ENCODE measurements at regions not wholly inside any gene's neighbourhood (a gene's known extent, or its start where the extent isn't known, plus 50 kb on each side); places are given as distances from the start of the nearest gene placed in this dataset.

GRCh38 chr6:122066200-122066599 lies 333.3 kb upstream of the HSF2 start:
- 79 to 89% methylated on average over 4 of the region's 4 CpGs for WGBS, 2 donors
- H3K9me3 ChIP-seq (ENCODE audit: control insufficient read depth in 2 of 2, insufficient read depth in 1 of 2, low read depth in 1 of 2, low read length in 1 of 2): no peaks in the 10 kb centered on the region
- H3K27me3 ChIP-seq (ENCODE audit: control insufficient read depth in 1 of 2, insufficient read depth in 2 of 2, low read length in 2 of 2): no peaks in the 10 kb centered on the region
- H3K4me1 ChIP-seq (ENCODE audit: control insufficient read depth in 2 of 2, insufficient read depth in 2 of 2, low read length in 1 of 2): no peaks in the 10 kb centered on the region
- H3K36me3 ChIP-seq (ENCODE audit: control insufficient read depth in 2 of 2, insufficient read depth in 2 of 2, low read length in 1 of 2): no peaks in the 10 kb centered on the region
- H3K27ac ChIP-seq (ENCODE audit: low read depth in 2 of 2, low read length in 1 of 2): no peak overlapping the region
- H3K4me3 ChIP-seq (ENCODE audit: low read depth in 1 of 2, low read length in 2 of 2): no peak overlapping the region

GRCh38 chr6:122068291-122068769 lies 331.1 kb upstream of the HSF2 start:
- Histone ChIP-seq H3K4me1 (ENCODE audit: control insufficient read depth in 2 of 2, insufficient read depth in 2 of 2, low read length in 1 of 2) (no peaks in the 10 kb centered on the region), H3K4me3 (ENCODE audit: low read depth in 1 of 2, low read length in 2 of 2) (no peak overlapping the region), H3K27ac (ENCODE audit: low read depth in 2 of 2, low read length in 1 of 2) (peak overlapping the region in 1 of 2 donors; percentile 35), H3K27me3 (ENCODE audit: control insufficient read depth in 1 of 2, insufficient read depth in 2 of 2, low read length in 2 of 2) (no peaks in the 10 kb centered on the region), H3K36me3 (ENCODE audit: control insufficient read depth in 2 of 2, insufficient read depth in 2 of 2, low read length in 1 of 2) (no peaks in the 10 kb centered on the region), H3K9me3 (ENCODE audit: control insufficient read depth in 2 of 2, insufficient read depth in 1 of 2, low read depth in 1 of 2, low read length in 1 of 2) (no peaks in the 10 kb centered on the region)
- WGBS, 2 donors: 13 to 32% methylated on average over 3 of the region's 3 CpGs

GRCh38 chr6:122069932-122070331 lies 329.5 kb upstream of the HSF2 start:
- WGBS, 2 donors: 58 to 66% methylated on average over 4 of the region's 4 CpGs
- Histone ChIP-seq H3K4me1 (ENCODE audit: control insufficient read depth in 2 of 2, insufficient read depth in 2 of 2, low read length in 1 of 2) (no peaks in the 10 kb centered on the region), H3K36me3 (ENCODE audit: control insufficient read depth in 2 of 2, insufficient read depth in 2 of 2, low read length in 1 of 2) (no peaks in the 10 kb centered on the region)

GRCh38 chr6:122072014-122072647 lies 327.3 kb upstream of the HSF2 start:
- no peaks in the 10 kb centered on the region for H3K27me3 ChIP-seq (ENCODE audit: control insufficient read depth in 1 of 2, insufficient read depth in 2 of 2, low read length in 2 of 2)
- no peaks in the 10 kb centered on the region for H3K36me3 ChIP-seq (ENCODE audit: control insufficient read depth in 2 of 2, insufficient read depth in 2 of 2, low read length in 1 of 2)
- H3K4me3 ChIP-seq (ENCODE audit: low read depth in 1 of 2, low read length in 2 of 2): no peak overlapping the region
- 82 to 94% methylated on average over 8 of the region's 8 CpGs for WGBS, 2 donors
- H3K27ac ChIP-seq (ENCODE audit: low read depth in 2 of 2, low read length in 1 of 2): no peak overlapping the region
- no peaks in the 10 kb centered on the region for H3K9me3 ChIP-seq (ENCODE audit: control insufficient read depth in 2 of 2, insufficient read depth in 1 of 2, low read depth in 1 of 2, low read length in 1 of 2)
- no peaks in the 10 kb centered on the region for H3K4me1 ChIP-seq (ENCODE audit: control insufficient read depth in 2 of 2, insufficient read depth in 2 of 2, low read length in 1 of 2)

More at GRCh38 chr6:122069932-122070331, 329.5 kb upstream of the HSF2 start:
- Histone ChIP-seq H3K4me3 (ENCODE audit: low read depth in 1 of 2, low read length in 2 of 2) (no peak overlapping the region), H3K27me3 (ENCODE audit: control insufficient read depth in 1 of 2, insufficient read depth in 2 of 2, low read length in 2 of 2) (no peaks in the 10 kb centered on the region), H3K27ac (ENCODE audit: low read depth in 2 of 2, low read length in 1 of 2) (no peak overlapping the region), H3K9me3 (ENCODE audit: control insufficient read depth in 2 of 2, insufficient read depth in 1 of 2, low read depth in 1 of 2, low read length in 1 of 2) (no peaks in the 10 kb centered on the region)

- H3K9me3 ChIP-seq (ENCODE audit: control insufficient read depth in 2 of 2, insufficient read depth in 1 of 2, low read depth in 1 of 2, low read length in 1 of 2): no peaks in the 10 kb centered on the region
- H3K27me3 ChIP-seq (ENCODE audit: control insufficient read depth in 1 of 2, insufficient read depth in 2 of 2, low read length in 2 of 2): no peaks in the 10 kb centered on the region
- H3K4me3 ChIP-seq (ENCODE audit: low read depth in 1 of 2, low read length in 2 of 2): no peak overlapping the region
- no peaks in the 10 kb centered on the region for H3K36me3 ChIP-seq (ENCODE audit: control insufficient read depth in 2 of 2, insufficient read depth in 2 of 2, low read length in 1 of 2)
- no peak overlapping the region for H3K27ac ChIP-seq (ENCODE audit: low read depth in 2 of 2, low read length in 1 of 2)
- H3K4me1 ChIP-seq (ENCODE audit: control insufficient read depth in 2 of 2, insufficient read depth in 2 of 2, low read length in 1 of 2): no peaks in the 10 kb centered on the region
Observed at GRCh38 chr6:122075084-122075838, 324.2 kb upstream of the HSF2 start.

- no peaks in the 10 kb centered on the region for H3K4me1 ChIP-seq (ENCODE audit: control insufficient read depth in 2 of 2, insufficient read depth in 2 of 2, low read length in 1 of 2)
- H3K36me3 ChIP-seq (ENCODE audit: control insufficient read depth in 2 of 2, insufficient read depth in 2 of 2, low read length in 1 of 2): no peaks in the 10 kb centered on the region
- no peaks in the 10 kb centered on the region for H3K9me3 ChIP-seq (ENCODE audit: control insufficient read depth in 2 of 2, insufficient read depth in 1 of 2, low read depth in 1 of 2, low read length in 1 of 2)
- no peak overlapping the region for H3K27ac ChIP-seq (ENCODE audit: low read depth in 2 of 2, low read length in 1 of 2)
- no peak overlapping the region for H3K4me3 ChIP-seq (ENCODE audit: low read depth in 1 of 2, low read length in 2 of 2)
- no peaks in the 10 kb centered on the region for H3K27me3 ChIP-seq (ENCODE audit: control insufficient read depth in 1 of 2, insufficient read depth in 2 of 2, low read length in 2 of 2)
- WGBS, 2 donors: 39 to 51% methylated on average over 2 of the region's 2 CpGs
Observed at GRCh38 chr6:122075917-122076316, 323.5 kb upstream of the HSF2 start.

GRCh38 chr6:122077603-122078002 lies 321.8 kb upstream of the HSF2 start:
- WGBS, 2 donors: 94 to 95% methylated on average over 1 of the region's 1 CpG
- Histone ChIP-seq H3K36me3 (ENCODE audit: control insufficient read depth in 2 of 2, insufficient read depth in 2 of 2, low read length in 1 of 2) (no peaks in the 10 kb centered on the region), H3K27ac (ENCODE audit: low read depth in 2 of 2, low read length in 1 of 2) (no peak overlapping the region), H3K4me3 (ENCODE audit: low read depth in 1 of 2, low read length in 2 of 2) (no peak overlapping the region), H3K9me3 (ENCODE audit: control insufficient read depth in 2 of 2, insufficient read depth in 1 of 2, low read depth in 1 of 2, low read length in 1 of 2) (no peaks in the 10 kb centered on the region), H3K4me1 (ENCODE audit: control insufficient read depth in 2 of 2, insufficient read depth in 2 of 2, low read length in 1 of 2) (no peaks in the 10 kb centered on the region), H3K27me3 (ENCODE audit: control insufficient read depth in 1 of 2, insufficient read depth in 2 of 2, low read length in 2 of 2) (no peaks in the 10 kb centered on the region)

- no peak overlapping the region for H3K27ac ChIP-seq (ENCODE audit: low read depth in 2 of 2, low read length in 1 of 2)
- no peaks in the 10 kb centered on the region for H3K9me3 ChIP-seq (ENCODE audit: control insufficient read depth in 2 of 2, insufficient read depth in 1 of 2, low read depth in 1 of 2, low read length in 1 of 2)
- no peaks in the 10 kb centered on the region for H3K4me1 ChIP-seq (ENCODE audit: control insufficient read depth in 2 of 2, insufficient read depth in 2 of 2, low read length in 1 of 2)
- H3K27me3 ChIP-seq (ENCODE audit: control insufficient read depth in 1 of 2, insufficient read depth in 2 of 2, low read length in 2 of 2): no peaks in the 10 kb centered on the region
- H3K4me3 ChIP-seq (ENCODE audit: low read depth in 1 of 2, low read length in 2 of 2): no peak overlapping the region
- H3K36me3 ChIP-seq (ENCODE audit: control insufficient read depth in 2 of 2, insufficient read depth in 2 of 2, low read length in 1 of 2): no peaks in the 10 kb centered on the region
- WGBS, 2 donors: 79 to 80% methylated on average over 4 of the region's 4 CpGs
Observed at GRCh38 chr6:122078481-122078880, 321.0 kb upstream of the HSF2 start.

- no peaks in the 10 kb centered on the region for H3K27me3 ChIP-seq (ENCODE audit: control insufficient read depth in 1 of 2, insufficient read depth in 2 of 2, low read length in 2 of 2)
- 80 to 87% methylated on average over 3 of the region's 3 CpGs for WGBS, 2 donors
- H3K4me3 ChIP-seq (ENCODE audit: low read depth in 1 of 2, low read length in 2 of 2): no peak overlapping the region
- H3K27ac ChIP-seq (ENCODE audit: low read depth in 2 of 2, low read length in 1 of 2): no peak overlapping the region
- no peaks in the 10 kb centered on the region for H3K36me3 ChIP-seq (ENCODE audit: control insufficient read depth in 2 of 2, insufficient read depth in 2 of 2, low read length in 1 of 2)
- H3K4me1 ChIP-seq (ENCODE audit: control insufficient read depth in 2 of 2, insufficient read depth in 2 of 2, low read length in 1 of 2): no peaks in the 10 kb centered on the region
- no peaks in the 10 kb centered on the region for H3K9me3 ChIP-seq (ENCODE audit: control insufficient read depth in 2 of 2, insufficient read depth in 1 of 2, low read depth in 1 of 2, low read length in 1 of 2)
Observed at GRCh38 chr6:122079916-122080315, 319.5 kb upstream of the HSF2 start.

GRCh38 chr6:122081921-122082320 lies 317.5 kb upstream of the HSF2 start:
- 68 to 80% methylated on average over 5 of the region's 5 CpGs for WGBS, 2 donors
- H3K4me1 ChIP-seq (ENCODE audit: control insufficient read depth in 2 of 2, insufficient read depth in 2 of 2, low read length in 1 of 2): no peaks in the 10 kb centered on the region
- H3K36me3 ChIP-seq (ENCODE audit: control insufficient read depth in 2 of 2, insufficient read depth in 2 of 2, low read length in 1 of 2): no peaks in the 10 kb centered on the region
- no peaks in the 10 kb centered on the region for H3K27me3 ChIP-seq (ENCODE audit: control insufficient read depth in 1 of 2, insufficient read depth in 2 of 2, low read length in 2 of 2)
- no peak overlapping the region for H3K4me3 ChIP-seq (ENCODE audit: low read depth in 1 of 2, low read length in 2 of 2)
- H3K27ac ChIP-seq (ENCODE audit: low read depth in 2 of 2, low read length in 1 of 2): no peak overlapping the region
- no peaks in the 10 kb centered on the region for H3K9me3 ChIP-seq (ENCODE audit: control insufficient read depth in 2 of 2, insufficient read depth in 1 of 2, low read depth in 1 of 2, low read length in 1 of 2)

Measured in esophagus (tissue), 2 donors.